ENCODE measurements at regions not wholly inside any gene's neighbourhood (a gene's known extent, or its start where the extent isn't known, plus 50 kb on each side); places are given as distances from the start of the nearest gene placed in this dataset.

- H3K4me1 ChIP-seq: no peaks in the 10 kb centered on the region
- no peak for ATAC-seq
- no peak overlapping the region for H3K27ac ChIP-seq
- no peaks in the 10 kb centered on the region for H3K27me3 ChIP-seq
- DNase-seq: no peak
- H3K4me3 ChIP-seq: no peak overlapping the region
- no peak for TF ChIP-seq CTCF (IDR thresholded peaks at IDR 0.05)
- intact Hi-C loops (cut with DNase I): no loop called here
- no peaks in the 10 kb centered on the region for H3K36me3 ChIP-seq
- peaks cover 0 to 10% of the 10 kb centered on the region in 2 donors for H3K9me3 ChIP-seq
These were observed 1540.9 kb upstream of the RAG2 start for GRCh38 chr11:38138972-38139371.

GRCh38 chr11:38136887-38137286 is 1538.9 kb upstream of the RAG2 start:
- Histone ChIP-seq H3K27ac (no peak overlapping the region), H3K27me3 (no peaks in the 10 kb centered on the region), H3K4me3 (no peak overlapping the region), H3K36me3 (no peaks in the 10 kb centered on the region), H3K4me1 (no peaks in the 10 kb centered on the region), H3K9me3 (peaks cover 0 to 10% of the 10 kb centered on the region in 2 donors)
- TF ChIP-seq CTCF (IDR thresholded peaks at IDR 0.05): no peak
- no peak for ATAC-seq
- no peak for DNase-seq
- intact Hi-C loops (cut with DNase I): no loop called here

- ATAC-seq: no peak
- Histone ChIP-seq H3K36me3 (no peaks in the 10 kb centered on the region), H3K9me3 (peaks cover 0 to 4% of the 10 kb centered on the region in 2 donors), H3K4me1 (no peaks in the 10 kb centered on the region), H3K27me3 (no peaks in the 10 kb centered on the region), H3K4me3 (no peak overlapping the region), H3K27ac (no peak overlapping the region)
- intact Hi-C loops (cut with DNase I): no loop called here
- DNase-seq: no peak
- TF ChIP-seq CTCF (IDR thresholded peaks at IDR 0.05): no peak
These were observed 1533.5 kb upstream of the RAG2 start for GRCh38 chr11:38131535-38131934.

GRCh38 chr11:38130976-38131375 is 1532.9 kb upstream of the RAG2 start:
- no peak for DNase-seq
- Histone ChIP-seq H3K27me3 (no peaks in the 10 kb centered on the region), H3K4me3 (no peak overlapping the region), H3K36me3 (no peaks in the 10 kb centered on the region), H3K4me1 (no peaks in the 10 kb centered on the region), H3K9me3 (peaks cover 0 to 4% of the 10 kb centered on the region in 2 donors), H3K27ac (no peak overlapping the region)
- TF ChIP-seq CTCF (IDR thresholded peaks at IDR 0.05): no peak
- intact Hi-C loops (cut with DNase I): no loop called here
- no peak for ATAC-seq

- H3K4me1 ChIP-seq: no peaks in the 10 kb centered on the region
- H3K9me3 ChIP-seq: peaks cover 0 to 4% of the 10 kb centered on the region in 2 donors
- DNase-seq (no peak), ATAC-seq (no peak)
- intact Hi-C loops (cut with DNase I): no loop called here
- no peak overlapping the region for H3K4me3 ChIP-seq
- H3K36me3 ChIP-seq: no peaks in the 10 kb centered on the region
- H3K27me3 ChIP-seq: no peaks in the 10 kb centered on the region
- TF ChIP-seq CTCF (IDR thresholded peaks at IDR 0.05): no peak
- no peak overlapping the region for H3K27ac ChIP-seq
These were observed 1532.5 kb upstream of the RAG2 start for GRCh38 chr11:38130514-38130913.
